ENCODE measurements at regions not wholly inside any gene's neighbourhood (a gene's known extent, or its start where the extent isn't known, plus 50 kb on each side); places are given as distances from the start of the nearest gene placed in this dataset.

GRCh38 chr5:142405023-142405422, 80.2 kb upstream of the SPRY4 start:
- no peak for TF ChIP-seq POLR2A (IDR thresholded peaks at IDR 0.05)
- TF ChIP-seq CTCF (IDR thresholded peaks at IDR 0.05) = no peak
